Body of pancreas (tissue), 4 donors: ENCODE measurements at regions not wholly inside any gene's neighbourhood (a gene's known extent, or its start where the extent isn't known, plus 50 kb on each side); places are given as distances from the start of the nearest gene placed in this dataset.

ENCODE experiments used
- ATAC-seq: fragments of 150-250 bp; one replicate; pipeline ENCODE4 v1.9.1; 2016
- DNase-seq, 4 donors: peaks; one replicate each; pipeline ENCODE4 v3.0.0-alpha.2; 2019
- H3K27ac ChIP-seq, 4 donors: fragments of 200-600 bp; sonication (generic); 1 replicate in 3 of 4; 2 replicates in 1 of 4; pipeline versions ENCODE4 v1.5.1 to v1.6.1; 2016 to 2019; ENCODE audit warnings: mild to moderate bottlenecking in 1 of 4, mixed read lengths in 1 of 4, moderate library complexity in 1 of 4
- H3K27me3 ChIP-seq, 2 donors: fragments of 200-600 bp; sonication (generic); one replicate each; pipeline ENCODE4 v1.6.0; 2016; ENCODE audit warnings: mild to moderate bottlenecking in 1 of 2
- H3K36me3 ChIP-seq, 2 donors: fragments of 200-600 bp; sonication (generic); replicated peaks in 1 of 2; 2 replicates each; pipeline ENCODE4 v1.5.1; 2016; ENCODE audit warnings: low read depth in 2 of 2; ENCODE audit not compliant: insufficient read depth in 1 of 2
- H3K4me1 ChIP-seq: fragments of 200-600 bp; sonication (generic); one replicate; pipeline ENCODE4 v1.6.0; 2016
- H3K4me3 ChIP-seq, 2 donors: fragments of 200-600 bp; sonication (generic); 1 replicate in 1 of 2; 2 replicates in 1 of 2; pipeline ENCODE4 v1.5.1; 2016 to 2019
- H3K9me3 ChIP-seq, 3 donors: fragments of 200-600 bp; sonication (generic); 1 replicate in 2 of 3; 2 replicates in 1 of 3; pipeline ENCODE4 v1.5.1; 2016
- POLR2A ChIP-seq, 3 donors: fragments of 450-650 bp; IDR thresholded peaks; one replicate each; pipeline ENCODE4 v1.6.1; 2016; ENCODE audit warnings: antibody characterized with exemption in 3 of 3, mild to moderate bottlenecking in 2 of 3
- WGBS, 2 donors: methylation state at CpG; one replicate each; pipeline ENCODE4 v1.1.5; 2017; 5-methylcytosine and 5-hydroxymethylcytosine counted together
- intact Hi-C: fragments of 100-400 bp; cut with DNase I; formaldehyde crosslinking; loops from one replicate; pipeline ENCODE4 v1.15.1; 2023
- TF ChIP-seq, protein P1 (sequence below), 7 experiments: fragments of 450-650 bp in 4 of 7; fragments of 200-600 bp in 3 of 7; sonication (generic) in 3 of 7; IDR thresholded peaks; one replicate each; pipeline ENCODE4 v1.5.1; 2016 to 2019; ENCODE audit warnings: antibody characterized with exemption in 7 of 7

DNA sequence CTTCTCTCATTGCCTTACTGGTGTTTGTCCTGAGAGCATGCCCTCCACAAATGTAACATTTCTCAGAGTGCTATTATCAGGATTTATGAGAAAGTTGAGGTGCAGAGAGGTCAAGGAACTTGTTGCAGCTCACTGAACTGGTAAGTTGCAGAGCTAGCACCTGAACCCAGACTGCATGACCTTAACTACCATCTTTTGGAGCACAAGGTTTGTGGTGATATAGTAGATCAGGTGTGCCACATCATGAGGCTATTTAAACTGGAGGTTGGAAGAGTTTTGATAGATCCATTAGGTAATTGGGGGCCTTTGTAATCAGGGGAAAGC, 112.0 kb upstream of the CITED2 start:
- TF ChIP-seq, protein P1, sequence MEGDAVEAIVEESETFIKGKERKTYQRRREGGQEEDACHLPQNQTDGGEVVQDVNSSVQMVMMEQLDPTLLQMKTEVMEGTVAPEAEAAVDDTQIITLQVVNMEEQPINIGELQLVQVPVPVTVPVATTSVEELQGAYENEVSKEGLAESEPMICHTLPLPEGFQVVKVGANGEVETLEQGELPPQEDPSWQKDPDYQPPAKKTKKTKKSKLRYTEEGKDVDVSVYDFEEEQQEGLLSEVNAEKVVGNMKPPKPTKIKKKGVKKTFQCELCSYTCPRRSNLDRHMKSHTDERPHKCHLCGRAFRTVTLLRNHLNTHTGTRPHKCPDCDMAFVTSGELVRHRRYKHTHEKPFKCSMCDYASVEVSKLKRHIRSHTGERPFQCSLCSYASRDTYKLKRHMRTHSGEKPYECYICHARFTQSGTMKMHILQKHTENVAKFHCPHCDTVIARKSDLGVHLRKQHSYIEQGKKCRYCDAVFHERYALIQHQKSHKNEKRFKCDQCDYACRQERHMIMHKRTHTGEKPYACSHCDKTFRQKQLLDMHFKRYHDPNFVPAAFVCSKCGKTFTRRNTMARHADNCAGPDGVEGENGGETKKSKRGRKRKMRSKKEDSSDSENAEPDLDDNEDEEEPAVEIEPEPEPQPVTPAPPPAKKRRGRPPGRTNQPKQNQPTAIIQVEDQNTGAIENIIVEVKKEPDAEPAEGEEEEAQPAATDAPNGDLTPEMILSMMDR (IDR thresholded peaks at IDR 0.05), result no peak
- no peak for TF ChIP-seq POLR2A (IDR thresholded peaks at IDR 0.05)
- ATAC-seq, result no peak
- H3K27me3 ChIP-seq, result no peaks in the 10 kb centered on the region
- DNase-seq, result no peak
- H3K4me3 ChIP-seq, result no peak overlapping the region
- H3K4me1 ChIP-seq, result peaks cover 20% of the 10 kb centered on the region
- intact Hi-C loops, result no loop called here
- no peaks in the 10 kb centered on the region for H3K36me3 ChIP-seq
- peak overlapping the region in 3 of 4 donors; percentile 41 to 56 (median 51) for H3K27ac ChIP-seq
- H3K9me3 ChIP-seq, result no peaks in the 10 kb centered on the region

DNA sequence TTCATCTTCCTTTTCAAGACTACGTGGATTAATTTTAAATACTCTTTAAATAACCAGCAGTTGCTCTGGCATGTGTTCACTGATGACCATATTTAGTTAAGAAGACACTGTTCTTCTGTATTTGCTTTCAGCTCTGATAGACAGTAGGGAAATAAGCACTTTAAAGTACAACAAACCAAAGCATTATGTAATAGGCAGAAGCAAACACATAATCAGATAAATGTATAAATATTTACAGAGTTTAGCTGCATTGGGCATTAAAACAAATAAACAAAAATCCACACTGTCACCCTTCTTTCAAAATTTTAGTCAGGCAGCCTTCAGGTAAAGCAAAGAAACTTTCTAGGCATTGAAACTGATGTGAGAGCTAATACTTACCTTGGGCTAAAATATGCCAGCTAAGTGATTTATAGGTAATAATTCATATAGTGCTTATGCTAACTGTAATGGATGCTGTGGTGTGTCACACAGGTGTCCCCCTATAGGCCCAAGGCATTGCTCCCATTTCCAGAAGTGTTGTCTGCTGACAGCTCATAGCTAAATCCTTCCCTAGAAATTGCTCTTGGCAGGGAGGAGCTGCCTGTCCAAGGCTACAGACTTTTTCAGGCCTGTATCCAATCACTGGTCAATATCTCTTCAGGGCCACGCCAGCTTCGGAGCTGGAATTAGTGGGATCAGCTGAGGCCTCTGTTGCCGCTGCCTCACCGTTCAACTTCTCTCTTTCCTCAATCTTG, 111.5 kb upstream of the CITED2 start:
- peaks cover 20% of the 10 kb centered on the region for H3K4me1 ChIP-seq
- WGBS, 2 donors, result 27 to 30% methylated on average over 5 of the region's 5 CpGs
- peak overlapping the region in 3 of 4 donors; percentile 41 to 56 (median 51) for H3K27ac ChIP-seq
- no peaks in the 10 kb centered on the region for H3K36me3 ChIP-seq
- intact Hi-C loops, result no loop called here
- TF ChIP-seq, protein P1 (IDR thresholded peaks at IDR 0.05), result no peak
- no peak for TF ChIP-seq POLR2A (IDR thresholded peaks at IDR 0.05)
- H3K9me3 ChIP-seq, result no peaks in the 10 kb centered on the region
- no peaks in the 10 kb centered on the region for H3K27me3 ChIP-seq
- peak; percentile 23 to 50 (median 30) for DNase-seq
- no peak overlapping the region for H3K4me3 ChIP-seq
- peak; percentile 60 for ATAC-seq

DNA sequence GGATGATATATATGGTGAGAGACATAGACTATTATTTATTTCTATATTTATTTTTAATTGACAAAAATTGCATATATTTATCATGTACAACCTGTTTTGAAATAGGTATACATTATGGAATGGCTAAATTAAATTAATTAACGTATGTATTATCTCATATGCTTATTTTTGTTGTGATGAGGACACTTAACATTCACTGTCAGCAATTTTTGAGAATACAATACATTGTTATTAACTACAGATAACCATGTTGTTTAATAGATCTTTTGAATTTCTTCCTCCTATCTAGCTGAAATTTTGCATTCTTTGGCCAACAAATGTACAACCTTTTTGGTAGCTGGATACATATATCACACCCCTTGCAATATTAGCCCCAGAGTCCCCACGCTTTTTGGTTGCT, 110.7 kb upstream of the CITED2 start:
- no peaks in the 10 kb centered on the region for H3K9me3 ChIP-seq
- no peaks in the 10 kb centered on the region for H3K27me3 ChIP-seq
- TF ChIP-seq POLR2A (IDR thresholded peaks at IDR 0.05), result no peak
- TF ChIP-seq, protein P1 (IDR thresholded peaks at IDR 0.05), result no peak
- peak overlapping the region in 3 of 4 donors; percentile 41 to 56 (median 51) for H3K27ac ChIP-seq
- 55 to 66% methylated on average over 2 of the region's 2 CpGs for WGBS, 2 donors
- no peak overlapping the region for H3K4me3 ChIP-seq
- DNase-seq (no peak), ATAC-seq (no peak)
- intact Hi-C loops, result no loop called here
- H3K4me1 ChIP-seq, result peaks cover 20% of the 10 kb centered on the region
- H3K36me3 ChIP-seq, result no peaks in the 10 kb centered on the region

DNA sequence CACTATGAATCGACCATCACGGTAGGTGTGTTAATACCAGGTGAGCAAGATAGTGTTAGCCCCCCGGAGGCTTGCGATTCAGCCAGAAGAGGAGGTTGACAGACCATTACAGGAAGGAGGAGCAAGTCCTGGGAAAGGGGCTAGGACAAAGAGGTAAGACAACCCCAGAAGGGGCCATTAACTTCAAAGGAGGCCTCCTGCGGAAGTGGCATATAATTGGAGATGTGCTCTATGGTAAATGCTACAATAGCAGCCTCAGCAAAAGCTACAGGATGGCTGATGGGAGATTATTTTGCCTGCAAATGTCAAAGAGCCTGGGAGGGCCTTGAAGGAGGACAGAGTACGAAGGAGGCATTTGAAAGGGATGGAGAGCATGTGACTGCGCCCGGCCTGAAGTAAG, 108.6 kb upstream of the CITED2 start:
- TF ChIP-seq, protein P1 (IDR thresholded peaks at IDR 0.05), result no peak
- TF ChIP-seq POLR2A (IDR thresholded peaks at IDR 0.05), result no peak
- DNase-seq (no peak), ATAC-seq (no peak)
- intact Hi-C loops, result no loop called here
- H3K4me3 ChIP-seq, result no peak overlapping the region
- no peak overlapping the region for H3K27ac ChIP-seq
- H3K9me3 ChIP-seq, result no peaks in the 10 kb centered on the region
- H3K36me3 ChIP-seq, result no peaks in the 10 kb centered on the region
- H3K4me1 ChIP-seq, result peaks cover 15% of the 10 kb centered on the region
- H3K27me3 ChIP-seq, result no peaks in the 10 kb centered on the region
- WGBS, 2 donors, result 89 to 90% methylated on average over 8 of the region's 8 CpGs

DNA sequence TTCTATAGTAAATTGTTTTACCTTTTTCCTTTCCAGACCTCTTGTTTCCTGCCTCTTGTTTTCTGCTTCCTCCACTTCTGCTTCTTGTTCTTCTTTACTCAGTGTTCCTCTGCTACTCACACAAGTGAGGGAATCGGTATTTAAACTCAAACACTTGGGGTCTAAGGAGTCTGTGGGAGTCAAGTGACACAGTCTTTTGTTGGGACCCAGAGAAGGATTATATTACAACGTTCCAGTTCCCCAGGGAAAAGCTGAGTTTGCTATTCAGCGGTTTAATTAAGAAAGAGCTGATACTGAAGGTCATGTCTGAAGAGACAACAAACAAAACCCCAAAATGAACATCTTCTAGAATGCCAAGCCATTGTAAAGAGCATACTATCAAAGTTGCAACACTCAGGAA, 107.8 kb upstream of the CITED2 start:
- TF ChIP-seq, protein P1 (IDR thresholded peaks at IDR 0.05), result no peak
- TF ChIP-seq POLR2A (IDR thresholded peaks at IDR 0.05), result no peak
- H3K27me3 ChIP-seq, result no peaks in the 10 kb centered on the region
- H3K36me3 ChIP-seq, result no peaks in the 10 kb centered on the region
- DNase-seq (no peak), ATAC-seq (no peak)
- WGBS, 2 donors, result 54 to 56% methylated on average over 3 of the region's 3 CpGs
- intact Hi-C loops, result no loop called here
- peaks cover 15% of the 10 kb centered on the region for H3K4me1 ChIP-seq
- H3K27ac ChIP-seq, result no peak overlapping the region
- no peak overlapping the region for H3K4me3 ChIP-seq
- no peaks in the 10 kb centered on the region for H3K9me3 ChIP-seq
